Caco-2 (cell line): ENCODE measurements at regions not wholly inside any gene's neighbourhood (a gene's known extent, or its start where the extent isn't known, plus 50 kb on each side); places are given as distances from the start of the nearest gene placed in this dataset.

Experiments used
- BruUV-seq: library from RNA; stranded (reverse); fragments of 400-500 nt; replicated peaks from 2 replicates; lab custom pipeline; 2021; lab: Mats Ljungman, UMichigan
- CTCF ChIA-PET: fragments of 300-600 bp; sonication (Branson Sonifier 250); formaldehyde crosslinking; loops from one replicate; lab custom pipeline; 2022; ENCODE audit warnings: antibody characterized with exemption; lab: Charles Lee
- POLR2A ChIA-PET: fragments of 300-600 bp; sonication (Branson Sonifier 250); formaldehyde crosslinking; loops from one replicate; lab custom pipeline; 2022; ENCODE audit warnings: antibody characterized with exemption; lab: Charles Lee
- DNase-seq, 2 experiments: peaks; one replicate each; pipeline versions ENCODE4 v3.0.0 to v3.0.0-alpha.2; 2020 to 2022
- H3K27me3 ChIP-seq: replicated peaks from 2 replicates; pipeline ENCODE4 v1.6.0; 2011; ENCODE audit warnings: low read length; ENCODE audit not compliant: control insufficient read depth, insufficient read depth
- H3K36me3 ChIP-seq: 2 replicates; pipeline ENCODE4 v1.5.1; 2011; ENCODE audit warnings: low read length; ENCODE audit not compliant: control insufficient read depth, insufficient read depth
- H3K4me1 ChIP-seq: fragments of 250-450 bp; sonication (Bioruptor Pico); 2 replicates; pipeline ENCODE4 v1.5.1; 2020; ENCODE audit warnings: mild to moderate bottlenecking
- H3K4me3 ChIP-seq: 2 replicates; pipeline ENCODE4 v1.5.1; 2011; ENCODE audit warnings: low read depth, mild to moderate bottlenecking, control low read depth, low read length
- H3K9me3 ChIP-seq: fragments of 250-450 bp; sonication (Bioruptor Pico); 2 replicates; pipeline ENCODE4 v1.5.1; 2020; ENCODE audit warnings: mild to moderate bottlenecking, moderate library complexity
- H3K27ac Mint-ChIP-seq: one replicate; pipeline ENCODE4 v1.8.0; 2022; ENCODE audit warnings: mixed read lengths; ENCODE audit not compliant: unreplicated experiment
- H3K27me3 Mint-ChIP-seq: one replicate; pipeline ENCODE4 v1.8.0; 2022; ENCODE audit warnings: mixed read lengths; ENCODE audit not compliant: insufficient read depth, unreplicated experiment
- H3K36me3 Mint-ChIP-seq: one replicate; pipeline ENCODE4 v1.8.0; 2022; ENCODE audit warnings: mild to moderate bottlenecking, mixed read lengths; ENCODE audit not compliant: insufficient read depth, unreplicated experiment
- H3K4me1 Mint-ChIP-seq: one replicate; pipeline ENCODE4 v1.8.0; 2022; ENCODE audit warnings: low read depth, mixed read lengths; ENCODE audit not compliant: unreplicated experiment
- H3K4me3 Mint-ChIP-seq: one replicate; pipeline ENCODE4 v1.8.0; 2022; ENCODE audit warnings: mild to moderate bottlenecking, moderate library complexity, mixed read lengths; ENCODE audit not compliant: unreplicated experiment
- H3K9me3 Mint-ChIP-seq: one replicate; pipeline ENCODE4 v1.8.0; 2022; ENCODE audit warnings: mixed read lengths; ENCODE audit not compliant: unreplicated experiment
- CTCF ChIP-seq, 2 experiments: fragments of 200-600 bp in 1 of 2; IDR thresholded peaks; 1 replicate in 1 of 2; 2 replicates in 1 of 2; pipeline versions ENCODE4 v1.5.1 to v1.8.0; 2011 to 2022; ENCODE audit warnings: antibody characterized with exemption in 1 of 2, control low read depth in 1 of 2, inconsistent platforms in 1 of 2, low read depth in 1 of 2, low read length in 1 of 2, mild to moderate bottlenecking in 1 of 2, moderate library complexity in 1 of 2; ENCODE audit not compliant: insufficient read depth in 1 of 2, severe bottlenecking in 1 of 2, unreplicated experiment in 1 of 2
- intact Hi-C: fragments of 100-400 bp; cut with micrococcal nuclease; formaldehyde crosslinking; loops from one replicate; pipeline ENCODE4 v1.10.0; 2022; ENCODE audit not compliant: unreplicated experiment

GRCh38 chr16:82252582-82252981, 82.6 kb upstream of the MPHOSPH6 start:
- no peak for DNase-seq
- Mint-ChIP-seq H3K4me3 (no peak overlapping the region), H3K27ac (no peak overlapping the region), H3K27me3 (peaks cover 26% of the 10 kb centered on the region), H3K36me3 (no peaks in the 10 kb centered on the region), H3K9me3 (no peaks in the 10 kb centered on the region), H3K4me1 (no peaks in the 10 kb centered on the region)
- POLR2A ChIA-PET: no interaction called here
- H3K4me1 ChIP-seq: no peaks in the 10 kb centered on the region
- H3K4me3 ChIP-seq: no peak overlapping the region
- no peaks in the 10 kb centered on the region for H3K9me3 ChIP-seq
- CTCF ChIA-PET: no interaction called here
- intact Hi-C loops: no loop called here
- TF ChIP-seq CTCF (IDR thresholded peaks at IDR 0.05; ENCODE audit: insufficient read depth in 1 of 2, low read depth in 1 of 2, low read length in 1 of 2, severe bottlenecking in 1 of 2, unreplicated experiment in 1 of 2): no peak
- H3K27me3 ChIP-seq: no peaks in the 10 kb centered on the region; the same call in 1 of the 2 replicates
- BruUV-seq: no TSS peak
- H3K36me3 ChIP-seq: no peaks in the 10 kb centered on the region

DNA sequence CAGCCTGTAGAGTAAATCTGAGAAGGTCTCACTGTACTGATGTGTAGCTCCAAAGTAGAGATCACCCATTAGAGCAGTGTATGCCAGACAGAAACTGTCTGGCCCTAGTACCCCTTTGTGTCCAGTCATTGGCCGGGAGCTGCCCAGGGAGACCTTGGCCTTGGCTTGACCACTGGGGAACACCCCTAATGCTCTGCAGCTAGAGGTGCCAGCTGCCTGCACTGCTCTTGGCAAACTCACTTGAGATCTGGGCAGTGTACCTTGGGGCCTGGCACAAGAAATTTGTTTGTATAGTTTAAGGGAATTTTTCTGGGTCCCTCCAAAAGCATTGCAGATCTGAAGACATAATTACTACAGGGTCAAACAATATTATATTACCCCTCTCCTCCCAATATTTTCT, 78.7 kb upstream of the MPHOSPH6 start:
- H3K27me3 Mint-ChIP-seq: peaks cover 12% of the 10 kb centered on the region
- BruUV-seq: no TSS peak
- peaks cover 6% of the 10 kb centered on the region for H3K9me3 Mint-ChIP-seq
- Histone ChIP-seq H3K4me3 (no peak overlapping the region), H3K9me3 (no peaks in the 10 kb centered on the region), H3K36me3 (no peaks in the 10 kb centered on the region), H3K4me1 (no peaks in the 10 kb centered on the region), H3K27me3 (no peaks in the 10 kb centered on the region; the same call in 1 of the 2 replicates)
- H3K4me3 Mint-ChIP-seq: no peak overlapping the region
- no peaks in the 10 kb centered on the region for H3K4me1 Mint-ChIP-seq
- H3K27ac Mint-ChIP-seq: no peak overlapping the region
- ChIA-PET CTCF (no interaction called here), POLR2A (no interaction called here)
- intact Hi-C loops: no loop called here
- H3K36me3 Mint-ChIP-seq: no peaks in the 10 kb centered on the region
- no peak for TF ChIP-seq CTCF (IDR thresholded peaks at IDR 0.05; ENCODE audit: insufficient read depth in 1 of 2, low read depth in 1 of 2, low read length in 1 of 2, severe bottlenecking in 1 of 2, unreplicated experiment in 1 of 2)
- DNase-seq: no peak

DNA sequence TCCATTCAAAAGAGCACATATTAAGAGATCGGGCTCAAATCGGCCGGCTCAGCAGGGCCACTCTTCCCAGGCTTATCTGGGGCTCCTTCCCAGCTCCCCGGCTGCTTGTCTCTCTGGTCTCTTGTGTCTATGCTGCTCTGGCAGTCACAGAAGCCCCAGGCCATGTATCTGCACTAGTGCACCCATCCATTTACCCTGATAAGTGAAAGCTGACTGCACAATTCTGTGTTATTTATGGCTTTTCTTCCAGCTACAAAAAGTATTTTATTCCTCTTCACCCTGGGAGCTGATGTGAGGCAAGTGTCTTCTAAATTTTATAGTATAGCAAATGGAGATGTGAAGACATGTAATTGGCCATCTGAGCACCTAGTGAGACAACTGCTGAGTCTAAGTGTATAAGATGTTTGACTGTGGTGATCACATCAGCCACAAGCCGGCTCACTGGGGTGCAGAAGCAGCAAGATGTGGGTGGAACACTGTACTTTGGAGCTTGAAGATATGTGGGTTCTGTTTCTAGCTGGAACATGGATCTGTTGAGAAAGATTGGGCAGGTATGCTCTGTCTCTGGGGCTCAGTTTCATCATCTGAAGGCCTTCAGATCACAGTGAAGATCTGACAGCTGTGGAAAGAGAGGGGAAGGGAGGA, 78.1 kb upstream of the MPHOSPH6 start:
- Histone ChIP-seq H3K4me1 (no peaks in the 10 kb centered on the region), H3K4me3 (no peak overlapping the region), H3K36me3 (no peaks in the 10 kb centered on the region), H3K9me3 (no peaks in the 10 kb centered on the region), H3K27me3 (no peaks in the 10 kb centered on the region)
- Mint-ChIP-seq H3K27ac (no peak overlapping the region), H3K4me1 (no peaks in the 10 kb centered on the region), H3K36me3 (no peaks in the 10 kb centered on the region), H3K27me3 (peaks cover 12% of the 10 kb centered on the region), H3K4me3 (no peak overlapping the region), H3K9me3 (peaks cover 11% of the 10 kb centered on the region)
- no peak for DNase-seq
- intact Hi-C loops: no loop called here
- ChIA-PET POLR2A (no interaction called here), CTCF (no interaction called here)
- TF ChIP-seq CTCF (IDR thresholded peaks at IDR 0.05; ENCODE audit: insufficient read depth in 1 of 2, low read depth in 1 of 2, low read length in 1 of 2, severe bottlenecking in 1 of 2, unreplicated experiment in 1 of 2): no peak
- no TSS peak for BruUV-seq
